HG02870 (cell line): ENCODE measurements at regions not wholly inside any gene's neighbourhood (a gene's known extent, or its start where the extent isn't known, plus 50 kb on each side); places are given as distances from the start of the nearest gene placed in this dataset.

ENCODE experiments used
- ATAC-seq: cut with Tn5 transposase; IDR thresholded peaks from one replicate; pipeline ENCODE4 v1.9.1; 2021; ENCODE audit warnings: mild to moderate bottlenecking, moderate library complexity; ENCODE audit not compliant: unreplicated experiment

DNA sequence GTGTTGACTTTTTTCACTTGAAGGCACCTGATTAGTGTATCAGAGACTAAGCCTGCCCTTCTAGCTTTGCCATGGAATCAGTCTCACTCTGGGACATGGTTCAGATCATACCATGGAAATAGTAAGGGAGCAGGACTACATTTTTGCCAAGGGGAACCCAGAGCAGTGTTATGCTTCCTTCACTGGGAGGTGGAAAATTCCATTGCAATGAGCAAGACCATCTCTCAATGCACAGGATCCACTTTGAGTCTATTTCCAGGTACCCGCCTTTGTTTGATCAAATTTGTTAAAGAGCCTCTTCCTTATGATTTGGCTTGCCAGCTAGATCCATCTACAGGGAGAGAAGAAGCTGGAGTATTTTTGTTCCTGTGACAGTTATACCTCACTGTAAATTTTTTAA, 395.8 kb downstream of the MTX2 start:
- no peak for ATAC-seq

GRCh38 chr2:176668912-176669311, 399.7 kb downstream of the MTX2 start:
- ATAC-seq, result no peak

DNA sequence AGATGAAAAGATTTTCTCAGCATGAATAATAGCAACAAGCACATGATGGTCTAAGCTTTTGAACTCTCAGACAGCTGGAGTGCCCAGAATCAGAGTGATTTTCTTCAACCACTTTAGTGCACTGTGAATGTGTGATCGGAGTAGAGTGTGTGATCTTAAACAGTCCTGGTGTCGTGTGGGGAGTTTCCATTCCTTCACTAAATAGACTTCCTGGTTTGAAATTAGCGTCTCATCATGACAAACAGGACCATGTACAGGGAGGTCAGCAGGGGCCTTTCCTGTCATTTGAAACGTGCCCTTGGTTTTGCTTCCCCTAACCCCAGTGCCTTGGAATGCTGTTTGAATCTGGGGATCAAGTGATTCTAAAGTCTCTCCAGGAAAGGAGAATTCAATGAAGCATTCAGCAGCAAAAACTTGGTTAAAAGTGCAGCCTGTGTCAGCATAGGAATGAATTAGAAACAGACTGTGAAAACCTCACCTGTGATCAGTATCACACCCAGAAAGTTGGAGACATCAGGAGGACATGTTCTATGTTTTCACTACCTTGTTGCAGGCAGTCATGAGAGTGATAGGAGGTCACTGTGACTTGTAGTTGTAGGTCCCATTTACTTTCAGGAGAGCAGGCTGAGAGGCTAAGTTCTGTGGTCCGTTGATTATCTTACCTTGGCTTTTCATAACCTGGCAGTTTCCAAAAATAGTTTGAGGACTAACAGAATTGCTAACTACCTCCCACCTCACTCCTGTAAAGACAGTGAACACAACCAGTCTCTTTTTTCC, 400.3 kb downstream of the MTX2 start:
- peak; percentile 64 for ATAC-seq

- no peak for ATAC-seq
Measured at GRCh38 chr2:176675271-176675949, 406.2 kb downstream of the MTX2 start.

GRCh38 chr2:176677746-176678265, 408.6 kb downstream of the MTX2 start:
- ATAC-seq, result no peak

GRCh38 chr2:176678571-176678970, 409.3 kb downstream of the MTX2 start:
- ATAC-seq, result no peak

GRCh38 chr2:176679061-176679669, 409.9 kb downstream of the MTX2 start:
- ATAC-seq, result no peak

DNA sequence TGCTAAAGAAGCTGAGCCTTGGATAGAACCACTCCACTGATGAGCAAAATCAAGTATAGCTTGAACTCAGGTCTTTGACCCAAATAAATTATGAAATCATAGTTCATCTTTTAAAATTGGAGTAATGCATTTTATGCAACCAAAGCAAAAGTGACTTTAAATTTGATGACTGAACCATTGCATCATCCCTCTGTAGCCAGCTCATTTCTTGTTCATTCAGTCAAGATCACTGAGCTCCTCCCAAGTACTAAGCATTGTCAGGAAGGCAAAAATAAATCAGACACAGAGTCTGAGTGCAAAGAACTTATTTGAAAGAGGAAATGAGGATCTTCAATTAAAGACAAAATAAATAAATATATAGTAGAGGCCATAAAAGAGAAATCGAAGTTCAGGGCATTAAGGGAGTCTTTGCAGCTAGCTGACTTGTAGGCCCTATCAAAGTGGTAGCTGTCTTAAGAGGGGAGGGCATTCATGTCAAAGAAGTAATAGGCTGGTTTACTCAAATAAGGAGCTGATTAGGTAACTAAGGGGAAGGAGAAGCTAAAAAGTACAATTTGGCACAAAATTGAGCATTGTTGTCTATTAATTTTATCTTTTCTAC, 411.8 kb downstream of the MTX2 start:
- ATAC-seq, result no peak

DNA sequence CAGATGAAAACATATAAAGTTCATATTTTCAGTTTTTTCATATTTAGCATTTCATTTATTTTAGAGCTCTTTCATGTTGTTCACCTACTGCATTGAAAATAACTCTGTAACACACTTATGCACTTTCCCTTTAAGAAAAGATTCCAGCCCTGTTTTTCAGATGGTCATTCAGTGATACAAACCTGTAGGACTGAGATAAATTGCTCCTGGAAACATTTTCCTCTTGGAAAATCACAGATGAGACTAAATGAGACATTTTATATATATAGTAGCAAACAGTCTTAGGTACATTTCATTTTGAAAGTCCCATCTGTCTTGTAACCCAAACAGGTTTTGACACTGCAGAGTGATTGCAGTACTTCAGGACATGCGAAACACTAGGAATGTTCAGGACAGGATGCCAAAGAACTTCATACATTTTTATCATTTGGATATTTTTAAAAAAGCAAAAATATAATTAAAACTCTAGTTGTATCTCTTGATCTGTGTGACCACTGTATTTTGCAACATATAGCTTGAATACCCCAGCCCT, 412.4 kb downstream of the MTX2 start:
- ATAC-seq, result no peak

DNA sequence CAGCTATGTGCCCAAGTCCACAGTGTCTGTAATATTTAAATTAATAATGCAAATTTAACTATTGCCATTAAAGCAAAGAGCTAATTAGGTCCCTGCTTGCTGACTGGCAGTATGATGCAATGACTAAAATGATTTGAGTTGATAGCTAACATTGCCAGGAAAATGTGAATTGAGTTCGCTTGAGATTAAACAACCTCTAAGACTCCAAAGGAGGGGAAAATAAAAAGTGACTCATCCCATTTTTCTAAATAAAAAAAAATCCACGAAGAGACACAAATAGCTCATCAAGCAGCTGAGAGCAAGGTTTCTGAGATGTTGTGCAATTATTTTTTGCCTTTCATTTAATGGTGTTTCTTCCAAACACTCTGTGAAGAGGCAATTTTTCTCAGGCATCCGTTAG, 413.0 kb downstream of the MTX2 start:
- ATAC-seq, result no peak

DNA sequence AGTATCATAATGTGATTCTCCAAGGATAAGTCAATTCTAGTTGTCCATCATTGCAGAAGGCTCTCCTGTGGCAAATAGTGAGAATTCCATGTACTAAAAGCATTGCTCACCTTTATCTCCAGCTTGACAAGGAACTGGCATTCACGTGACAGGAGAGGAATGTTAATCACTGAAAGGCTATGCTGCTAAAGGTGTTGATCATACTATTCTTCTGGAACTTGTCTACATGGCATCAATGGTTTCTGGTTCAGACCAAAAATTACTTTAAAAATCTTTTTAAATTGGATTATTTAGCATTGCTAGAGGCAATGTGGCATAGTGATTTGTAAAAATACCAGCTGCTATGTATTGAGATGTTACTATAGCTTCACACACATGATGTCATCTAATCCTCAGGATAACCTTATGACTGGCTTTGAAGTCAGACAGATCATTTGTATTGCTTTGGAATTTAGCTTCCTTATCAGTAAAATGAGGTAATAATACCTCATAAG, 414.4 kb downstream of the MTX2 start:
- ATAC-seq, result no peak

- ATAC-seq, result no peak
Measured at GRCh38 chr2:176685908-176686307, 416.7 kb downstream of the MTX2 start.

- no peak for ATAC-seq
Measured at GRCh38 chr2:176686328-176686727, 417.1 kb downstream of the MTX2 start.

DNA sequence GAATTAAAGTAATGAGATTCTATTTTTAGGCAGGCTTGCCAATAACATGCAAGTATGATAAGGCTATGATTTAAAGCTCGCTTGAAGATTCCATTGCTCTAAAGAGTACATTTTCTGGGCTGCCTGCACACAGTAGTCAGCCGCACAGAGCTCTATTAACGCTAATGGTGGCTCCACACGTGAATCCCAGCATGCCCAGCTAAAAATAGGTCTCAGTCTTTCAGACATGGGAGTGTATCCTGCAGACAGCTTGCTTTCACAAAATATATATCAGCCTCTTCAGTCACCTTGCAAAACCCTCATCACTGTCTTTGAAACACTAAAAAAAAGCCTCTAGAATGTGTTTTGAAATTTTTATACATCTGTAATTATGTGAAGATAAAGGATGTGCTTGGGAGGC, 418.1 kb downstream of the MTX2 start:
- ATAC-seq, result no peak

DNA sequence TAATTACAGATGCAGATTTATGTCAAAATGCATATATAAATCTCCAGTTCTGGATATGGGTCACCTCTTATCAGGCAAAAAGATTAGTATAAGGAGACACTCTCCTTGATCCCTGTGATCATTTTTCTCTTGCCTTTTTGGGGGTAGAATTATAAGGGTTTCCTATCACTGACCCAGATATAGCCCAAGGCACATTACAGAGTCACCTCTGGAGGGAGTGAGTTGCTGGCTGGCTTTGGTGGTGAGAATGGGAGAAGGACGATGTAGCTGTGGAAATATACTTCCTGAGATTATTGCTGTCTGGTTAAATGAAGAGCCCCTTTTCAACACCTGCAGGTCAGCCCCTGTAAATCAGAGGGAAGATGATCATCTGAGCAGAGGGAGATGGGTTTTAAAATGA, 418.7 kb downstream of the MTX2 start:
- no peak for ATAC-seq

DNA sequence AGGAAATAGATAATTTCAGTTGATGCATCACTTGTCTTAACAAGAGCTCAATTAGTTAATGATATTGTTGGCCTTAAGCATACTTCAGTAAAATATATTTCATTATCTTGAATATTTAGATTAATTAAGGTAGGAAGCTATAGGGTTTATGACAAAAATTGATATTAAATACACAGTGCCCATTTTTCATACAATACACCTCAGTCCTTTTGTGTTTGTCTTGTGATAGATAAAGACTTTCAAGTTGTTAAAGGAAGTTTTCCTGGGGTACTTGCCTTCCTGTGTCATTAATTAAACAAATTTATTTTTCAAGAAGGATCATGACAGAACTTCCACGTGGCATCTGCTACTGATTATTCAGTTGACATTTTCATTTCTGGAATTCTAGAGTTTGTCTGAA, 420.5 kb downstream of the MTX2 start:
- no peak for ATAC-seq

DNA sequence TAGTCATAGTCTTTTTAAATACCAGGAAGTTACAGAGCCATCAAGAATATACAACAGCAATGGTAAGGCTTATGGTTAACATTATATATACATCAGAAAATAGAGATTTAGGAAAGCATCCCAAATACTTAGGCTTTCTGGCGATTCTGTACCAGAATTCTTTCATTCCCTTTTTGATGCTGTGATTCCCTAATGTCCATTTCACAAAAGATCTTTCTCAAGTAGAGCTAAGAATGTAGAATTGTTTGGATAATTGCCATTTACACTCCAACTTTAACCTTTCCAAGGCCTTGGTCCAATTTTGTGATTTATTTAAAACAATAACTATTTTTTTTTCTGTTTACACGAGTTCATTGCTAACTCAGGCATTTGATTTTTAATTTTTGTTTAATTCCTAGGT, 422.2 kb downstream of the MTX2 start:
- no peak for ATAC-seq

DNA sequence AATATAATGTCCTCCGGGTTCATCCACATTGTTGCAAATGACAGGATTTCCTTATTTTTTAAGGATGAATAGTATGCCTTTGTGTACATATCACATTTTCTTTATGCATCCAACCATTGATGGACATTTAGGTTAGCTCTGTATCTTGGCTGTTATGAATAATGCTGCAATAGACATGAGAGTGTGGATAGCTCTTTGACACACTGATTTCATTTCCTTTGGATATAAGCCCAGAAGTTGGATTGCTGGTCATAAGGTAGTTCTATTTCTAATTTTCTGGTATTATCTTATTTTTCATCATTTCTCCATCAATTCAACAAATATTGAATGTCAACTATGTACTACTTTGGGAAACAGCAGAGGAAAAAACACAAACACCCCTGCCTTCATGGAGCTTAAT, 423.3 kb downstream of the MTX2 start:
- no peak for ATAC-seq

GRCh38 chr2:176699098-176699497, 429.9 kb downstream of the MTX2 start:
- ATAC-seq, result no peak

GRCh38 chr2:176699644-176700043, 430.4 kb downstream of the MTX2 start:
- ATAC-seq, result no peak

- no peak for ATAC-seq
Measured at GRCh38 chr2:176702131-176702530, 432.9 kb downstream of the MTX2 start.
